GM18508 (cell line): ENCODE measurements at regions not wholly inside any gene's neighbourhood (a gene's known extent, or its start where the extent isn't known, plus 50 kb on each side); places are given as distances from the start of the nearest gene placed in this dataset.
A peak's percentile ranks its signal among the peaks of the same experiment; 100 is the strongest.
"Not testable (repeated sequence)": the region's sequence is repeated elsewhere in the genome, so short reads cannot be mapped to it uniquely, and the experiment has no call there.

Experiments used
- ATAC-seq: cut with Tn5 transposase; IDR thresholded peaks from one replicate; pipeline ENCODE4 v1.9.1; 2021; ENCODE audit warnings: moderate number of reproducible peaks; ENCODE audit not compliant: insufficient read depth, unreplicated experiment

DNA sequence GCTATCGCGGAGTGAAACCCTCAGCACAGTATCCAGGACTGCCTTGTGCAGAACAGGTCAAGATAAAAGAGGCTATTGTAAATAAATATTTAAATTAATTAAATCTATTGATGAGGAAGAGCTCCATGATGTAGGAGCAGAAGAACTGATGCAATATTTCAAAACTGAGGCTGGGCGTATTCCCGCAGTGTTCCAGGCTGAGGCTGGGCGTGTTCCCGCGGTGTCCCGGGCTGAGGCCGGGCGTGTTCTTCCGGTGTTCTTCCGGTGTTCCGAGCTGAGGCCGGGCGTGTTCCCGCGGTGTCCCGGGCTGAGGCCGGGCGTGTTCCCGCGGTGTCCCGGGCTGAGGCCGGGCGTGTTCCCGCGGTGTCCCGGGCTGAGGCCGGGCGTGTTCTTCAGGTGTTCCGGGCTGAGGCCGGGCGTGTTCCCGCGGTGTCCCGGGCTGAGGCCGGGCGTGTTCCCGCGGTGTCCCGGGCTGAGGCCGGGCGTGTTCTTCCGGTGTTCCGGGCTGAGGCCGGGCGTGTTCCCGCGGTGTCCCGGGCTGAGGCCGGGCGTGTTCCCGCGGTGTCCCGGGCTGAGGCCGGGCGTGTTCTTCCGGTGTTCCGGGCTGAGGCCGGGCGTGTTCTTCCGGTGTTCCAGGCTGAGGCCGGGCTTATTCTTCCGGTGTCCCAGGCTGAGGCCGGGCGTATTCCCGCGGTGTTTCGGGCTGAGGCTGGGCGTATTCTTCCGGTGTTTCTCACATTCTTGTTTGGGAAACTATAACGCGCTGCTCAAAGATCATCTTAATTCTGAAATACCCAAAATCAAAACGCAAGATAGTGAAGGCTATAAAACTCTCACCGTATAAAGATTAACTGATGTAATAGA is 130.1 kb upstream of the FRG1 start:
- not testable (repeated sequence) for ATAC-seq

DNA sequence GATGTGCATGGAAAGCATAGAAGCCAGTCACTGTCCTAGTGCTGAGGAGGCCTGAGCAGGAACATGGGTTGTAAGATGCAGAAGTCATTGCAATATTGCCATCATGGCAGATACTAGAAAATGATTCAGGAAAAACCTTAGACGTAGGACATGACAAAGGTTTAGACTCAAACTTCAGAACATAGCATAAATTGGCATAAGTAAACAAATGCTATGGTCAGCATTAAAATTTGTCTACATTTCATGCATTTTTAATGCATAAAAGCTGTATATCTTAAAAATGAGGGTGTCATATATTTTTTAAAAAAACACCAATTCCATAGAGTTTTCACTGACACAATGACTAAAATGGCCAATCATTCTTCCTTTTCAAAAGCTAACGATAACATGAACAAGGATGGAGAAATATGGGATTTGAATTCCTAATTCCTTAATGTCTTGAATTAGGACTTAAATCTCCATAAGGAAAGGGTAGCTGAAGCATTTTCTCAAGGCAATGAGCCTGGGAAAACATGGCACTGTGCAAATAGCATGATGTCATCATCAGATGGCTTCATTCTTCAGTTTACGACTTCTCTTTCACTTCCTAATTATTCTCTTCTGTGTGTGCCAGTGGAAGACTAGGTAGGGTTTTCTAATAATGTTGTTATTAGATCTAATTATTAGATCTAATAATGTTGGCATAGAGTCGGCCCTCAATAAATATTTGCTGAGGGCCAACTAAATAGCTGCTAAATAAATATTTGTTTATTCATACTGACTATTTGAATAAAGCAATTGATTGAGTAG is 125.1 kb upstream of the FRG1 start:
- no peak for ATAC-seq

DNA sequence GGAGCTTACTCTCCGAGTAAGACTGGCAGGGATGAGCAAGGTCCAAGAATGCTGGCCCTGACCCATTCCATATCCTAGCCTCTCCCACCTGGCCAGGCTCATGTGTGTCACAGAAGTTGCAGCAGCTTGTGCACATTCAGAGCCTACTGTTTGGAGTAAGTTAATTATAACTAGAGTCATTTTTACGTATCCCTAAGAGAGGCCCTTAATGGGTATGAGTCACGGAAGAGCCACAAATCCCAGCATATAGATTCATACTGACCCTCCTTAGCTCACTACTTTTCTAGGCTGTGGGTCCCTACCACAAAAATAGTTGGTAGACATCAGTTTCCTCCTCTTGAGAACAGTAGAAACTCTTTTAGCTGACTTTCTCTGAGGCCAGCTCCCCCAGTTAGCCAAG is 118.3 kb upstream of the FRG1 start:
- ATAC-seq, result no peak

DNA sequence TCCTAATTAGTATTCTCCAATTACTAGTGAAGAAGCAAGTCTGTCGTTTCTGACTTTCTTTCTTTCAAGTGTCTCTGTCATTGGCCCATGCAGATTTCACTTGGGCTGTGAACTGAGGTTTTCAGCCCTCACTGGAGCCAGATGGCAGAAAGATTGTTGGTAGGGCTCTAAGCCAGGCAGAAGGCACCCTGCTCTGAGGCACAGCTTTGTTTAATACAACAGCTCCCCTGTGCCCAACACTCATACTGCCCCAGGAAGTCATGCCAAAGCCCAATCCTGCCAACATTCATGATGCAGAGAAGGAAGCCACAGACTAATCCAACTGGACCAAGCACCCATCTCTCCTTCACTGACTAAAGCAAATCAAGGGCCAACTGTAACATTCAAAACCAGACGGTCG is 117.1 kb upstream of the FRG1 start:
- no peak for ATAC-seq

DNA sequence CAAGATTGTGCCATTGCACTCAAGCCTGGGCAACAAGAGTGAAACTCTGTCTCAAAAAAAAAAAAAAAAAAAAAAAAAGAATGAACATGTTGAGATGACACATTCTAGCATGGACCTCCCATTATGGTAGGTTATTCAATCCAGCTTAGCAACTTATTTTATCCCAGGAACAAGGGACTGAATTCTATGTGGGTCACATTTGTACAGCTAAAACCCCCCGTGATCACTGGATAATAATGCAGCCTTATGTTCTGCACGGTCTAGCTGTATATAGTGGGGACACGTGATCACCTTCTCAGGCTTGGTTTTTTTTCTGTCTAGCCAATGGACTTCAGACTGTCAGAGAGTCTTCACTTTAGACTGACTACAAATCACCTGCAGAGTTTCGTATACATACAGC is 115.2 kb upstream of the FRG1 start:
- ATAC-seq, result no peak

DNA sequence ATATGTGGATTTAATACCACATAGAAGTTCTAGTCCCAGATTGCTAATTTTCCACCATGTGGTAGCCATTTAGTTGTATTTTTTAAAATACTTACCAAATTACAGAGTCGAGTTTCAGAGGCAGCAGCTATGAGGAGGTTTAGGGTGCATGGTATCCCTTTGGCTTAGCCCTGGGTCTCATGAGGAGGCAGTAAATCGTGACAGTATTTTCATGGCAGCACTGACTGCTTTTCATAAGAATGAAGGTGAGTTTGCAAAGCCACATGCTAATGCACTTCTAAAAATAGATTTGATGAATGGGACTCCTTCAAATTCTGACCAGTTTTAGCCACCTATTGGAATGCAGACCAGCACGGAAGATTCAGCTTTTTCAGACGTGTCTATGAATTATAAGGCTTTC is 114.0 kb upstream of the FRG1 start:
- no peak for ATAC-seq

DNA sequence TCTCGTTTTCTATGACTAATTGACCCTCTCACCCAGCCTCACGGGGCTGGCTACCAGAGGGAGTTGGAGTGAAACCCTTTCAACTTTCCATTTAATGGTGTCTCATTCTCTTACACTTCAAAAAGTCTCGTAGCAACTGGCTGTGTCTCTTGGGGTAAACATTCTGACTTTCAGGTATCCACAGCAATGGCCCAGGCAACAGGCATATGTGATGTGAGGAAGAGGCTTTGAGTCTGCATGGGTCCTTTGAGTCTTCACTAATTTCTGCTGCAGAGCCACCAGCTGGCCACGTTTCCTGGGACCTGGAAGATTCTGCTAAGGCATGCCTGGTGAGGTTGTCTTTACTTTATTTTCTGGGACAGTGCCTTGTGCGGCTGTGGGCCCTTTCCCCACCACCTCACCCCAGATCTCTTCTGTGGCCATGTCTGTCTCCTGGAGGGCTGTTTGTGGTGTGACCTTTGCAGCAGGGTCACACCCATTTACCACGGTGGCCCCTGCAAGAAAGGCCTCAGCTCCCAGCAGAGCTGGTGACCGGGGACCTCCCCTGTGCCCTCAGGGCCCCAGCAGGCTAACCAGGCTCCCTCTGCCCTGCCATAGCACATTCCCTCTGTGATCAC is 112.5 kb upstream of the FRG1 start:
- ATAC-seq, result no peak

GRCh38 chr4:189832528-189832927 is 108.1 kb upstream of the FRG1 start:
- ATAC-seq, result no peak

- ATAC-seq, result no peak
These were observed 106.1 kb upstream of the FRG1 start for GRCh38 chr4:189834616-189835015.

- ATAC-seq, result no peak
These were observed 105.2 kb upstream of the FRG1 start for GRCh38 chr4:189835505-189835904.

DNA sequence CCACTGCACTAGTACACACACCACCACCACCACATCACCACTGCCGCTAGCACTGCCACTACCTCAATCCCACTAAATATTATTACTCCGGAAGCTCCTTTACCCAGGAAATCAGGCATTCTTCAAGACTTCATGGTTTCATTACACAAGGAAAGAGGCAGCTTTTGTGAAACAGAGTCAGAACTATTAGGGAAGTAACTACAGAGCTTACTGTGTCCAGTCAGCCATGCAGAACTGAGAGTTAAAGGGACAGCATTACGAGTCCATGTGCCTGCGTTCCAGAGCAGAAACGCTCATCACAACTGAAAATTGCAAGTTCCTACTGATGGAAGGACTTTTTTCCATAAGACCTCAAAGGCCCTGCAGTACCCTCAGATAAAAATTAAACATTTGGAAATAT is 103.2 kb upstream of the FRG1 start:
- no peak for ATAC-seq

DNA sequence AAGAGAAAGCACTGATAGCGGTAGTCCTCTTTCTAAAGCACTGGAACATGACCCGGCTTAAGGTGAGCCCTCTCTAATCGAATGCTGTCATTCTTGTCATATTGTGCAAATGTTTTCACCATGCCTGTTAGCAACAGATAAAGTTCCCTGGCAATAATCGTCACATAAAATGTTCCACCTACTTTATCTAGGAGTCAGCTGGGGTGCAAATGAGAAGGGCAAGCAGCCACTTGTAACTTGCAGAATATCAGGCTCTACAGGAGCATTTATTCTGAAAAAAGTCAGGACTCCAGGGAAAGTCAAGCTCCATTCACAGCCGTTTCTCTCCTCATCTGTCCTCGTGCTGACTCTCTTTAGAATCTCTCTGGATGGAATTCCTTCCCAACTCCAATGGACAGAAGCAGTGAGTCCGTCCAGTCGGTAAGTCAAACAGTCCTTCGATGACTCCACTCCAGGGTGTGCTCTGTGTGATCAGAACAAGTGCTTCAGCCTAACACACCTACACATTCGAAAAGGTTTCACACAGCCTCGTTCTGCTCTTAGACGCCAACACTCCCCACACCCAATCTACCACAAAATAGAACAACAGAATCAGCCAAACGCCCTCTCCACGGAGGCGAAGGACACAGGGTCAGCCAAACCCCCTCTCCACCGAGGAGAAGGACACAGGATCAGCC is 101.7 kb upstream of the FRG1 start:
- ATAC-seq, result no peak

DNA sequence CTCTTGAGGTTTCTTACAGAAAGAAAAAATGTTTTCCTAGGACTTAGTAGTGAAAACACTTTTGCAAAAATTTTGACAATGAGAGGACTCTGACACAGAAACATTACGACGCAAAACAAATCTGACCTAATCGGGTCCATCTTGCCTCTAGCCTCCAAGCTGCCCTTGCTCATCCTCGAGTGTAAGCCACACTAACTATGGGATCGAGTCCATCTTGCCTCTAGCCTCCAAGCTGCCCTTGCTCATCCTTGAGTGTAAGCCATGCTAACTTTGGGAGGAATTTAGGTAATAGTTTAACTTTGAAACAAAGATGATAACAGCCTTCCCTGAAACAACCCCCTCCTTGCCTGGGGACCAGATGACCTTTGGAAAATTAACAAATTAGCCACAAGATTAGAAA is 100.3 kb upstream of the FRG1 start:
- no peak for ATAC-seq

- ATAC-seq, result no peak
These were observed 97.2 kb upstream of the FRG1 start for GRCh38 chr4:189843413-189844009.

GRCh38 chr4:189845145-189845846 is 95.4 kb upstream of the FRG1 start:
- ATAC-seq, result no peak

- not testable (repeated sequence) for ATAC-seq
These were observed 94.6 kb upstream of the FRG1 start for GRCh38 chr4:189846094-189846493.

GRCh38 chr4:189846608-189847007 is 94.1 kb upstream of the FRG1 start:
- ATAC-seq, result not testable (repeated sequence)

DNA sequence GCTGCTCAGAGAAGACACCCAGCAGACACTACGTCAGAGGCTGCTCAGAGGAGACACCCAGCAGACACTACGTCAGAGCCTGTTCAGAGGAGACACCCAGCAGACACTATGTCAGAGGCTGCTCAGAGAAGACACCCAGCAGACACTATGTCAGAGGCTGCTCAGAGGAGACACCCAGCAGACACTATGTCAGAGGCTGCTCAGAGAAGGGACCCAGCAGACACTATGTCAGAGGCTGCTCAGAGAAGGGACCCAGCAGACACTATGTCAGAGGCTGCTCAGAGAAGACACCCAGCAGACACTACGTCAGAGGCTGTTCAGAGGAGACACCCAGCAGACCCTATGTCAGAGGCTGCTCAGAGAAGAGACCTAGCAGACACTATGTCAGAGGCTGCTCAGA is 92.0 kb upstream of the FRG1 start:
- ATAC-seq, result not testable (repeated sequence)

GRCh38 chr4:189850239-189850856 is 90.3 kb upstream of the FRG1 start:
- ATAC-seq, result peak; percentile 81
